Dendritic cell treated with granulocyte-macrophage colony-stimulating factor and Interleukin-4, amounts not matched to agents 40 ng/mL and 50 ng/mL, for 4 days (primary cell): ENCODE measurements at regions not wholly inside any gene's neighbourhood (a gene's known extent, or its start where the extent isn't known, plus 50 kb on each side); places are given as distances from the start of the nearest gene placed in this dataset.
"Not testable (repeated sequence)": the region's sequence is repeated elsewhere in the genome, so short reads cannot be mapped to it uniquely, and the experiment has no call there.

ENCODE experiments used
- H3K27ac Mint-ChIP-seq: one replicate; pipeline ENCODE4 v1.8.0; 2022; ENCODE audit warnings: mild to moderate bottlenecking, mixed read lengths
- H3K27me3 Mint-ChIP-seq: one replicate; pipeline ENCODE4 v1.8.0; 2022; ENCODE audit warnings: mild to moderate bottlenecking, mixed read lengths
- H3K36me3 Mint-ChIP-seq: one replicate; pipeline ENCODE4 v1.8.0; 2022; ENCODE audit warnings: low read depth, mixed read lengths
- H3K4me1 Mint-ChIP-seq: one replicate; pipeline ENCODE4 v1.8.0; 2022; ENCODE audit warnings: low read depth, mixed read lengths
- H3K4me3 Mint-ChIP-seq: one replicate; pipeline ENCODE4 v1.8.0; 2022; ENCODE audit warnings: mild to moderate bottlenecking, moderate library complexity, mixed read lengths
- H3K9me3 Mint-ChIP-seq: one replicate; pipeline ENCODE4 v1.8.0; 2022; ENCODE audit warnings: mixed read lengths
- intact Hi-C: fragments of 100-400 bp; cut with micrococcal nuclease; formaldehyde crosslinking; loops from one replicate; pipeline ENCODE4 v1.15.0; 2022

- Mint-ChIP-seq H3K36me3 (no peaks in the 10 kb centered on the region), H3K27me3 (no peaks in the 10 kb centered on the region), H3K4me3 (no peak overlapping the region), H3K9me3 (peaks cover 14% of the 10 kb centered on the region), H3K27ac (no peak overlapping the region), H3K4me1 (peaks cover 5% of the 10 kb centered on the region)
- intact Hi-C loops: loop anchor here (5.0 kb wide), 1 partner anchor 723 kb away; no protein-coding TSS in a partner anchor
Observed at GRCh38 chrX:155819966-155820491, 61.1 kb upstream of the VAMP7 start.

- H3K36me3 Mint-ChIP-seq: no peaks in the 10 kb centered on the region
- no peaks in the 10 kb centered on the region for H3K27me3 Mint-ChIP-seq
- no peak overlapping the region for H3K4me3 Mint-ChIP-seq
- H3K27ac Mint-ChIP-seq: no peak overlapping the region
- H3K9me3 Mint-ChIP-seq: peaks cover 9% of the 10 kb centered on the region
- H3K4me1 Mint-ChIP-seq: peaks cover 5% of the 10 kb centered on the region
- intact Hi-C loops: no loop called here
Observed at GRCh38 chrX:155819525-155819924, 61.6 kb upstream of the VAMP7 start.

GRCh38 chrX:155814391-155814790 lies 66.8 kb upstream of the VAMP7 start:
- H3K4me1 Mint-ChIP-seq, H3K27me3 Mint-ChIP-seq, H3K27ac Mint-ChIP-seq, intact Hi-C loops, H3K4me3 Mint-ChIP-seq, H3K36me3 Mint-ChIP-seq: not testable (repeated sequence)
- peaks cover 22% of the 10 kb centered on the region for H3K9me3 Mint-ChIP-seq

GRCh38 chrX:155779831-155780230 lies 101.3 kb upstream of the VAMP7 start:
- Mint-ChIP-seq H3K27ac (no peak overlapping the region), H3K4me3 (no peak overlapping the region), H3K36me3 (no peaks in the 10 kb centered on the region), H3K9me3 (no peaks in the 10 kb centered on the region), H3K4me1 (no peaks in the 10 kb centered on the region), H3K27me3 (no peaks in the 10 kb centered on the region)
- intact Hi-C loops: no loop called here

- Mint-ChIP-seq H3K36me3 (no peaks in the 10 kb centered on the region), H3K4me3 (no peak overlapping the region), H3K27me3 (no peaks in the 10 kb centered on the region), H3K4me1 (no peaks in the 10 kb centered on the region), H3K27ac (no peak overlapping the region), H3K9me3 (no peaks in the 10 kb centered on the region)
- intact Hi-C loops: no loop called here
Observed at GRCh38 chrX:155778844-155779553, 102.1 kb upstream of the VAMP7 start.

GRCh38 chrX:155774387-155774786 lies 106.8 kb upstream of the VAMP7 start:
- Mint-ChIP-seq H3K27me3 (no peaks in the 10 kb centered on the region), H3K27ac (no peak overlapping the region), H3K4me1 (no peaks in the 10 kb centered on the region), H3K36me3 (no peaks in the 10 kb centered on the region), H3K9me3 (no peaks in the 10 kb centered on the region), H3K4me3 (no peak overlapping the region)
- intact Hi-C loops: no loop called here

- Mint-ChIP-seq H3K27me3 (no peaks in the 10 kb centered on the region), H3K4me3 (peak overlapping the region; percentile 52), H3K4me1 (peaks cover 14% of the 10 kb centered on the region), H3K36me3 (no peaks in the 10 kb centered on the region), H3K27ac (no peak overlapping the region), H3K9me3 (peaks cover 5% of the 10 kb centered on the region)
- intact Hi-C loops: no loop called here
Observed at GRCh38 chrX:155767876-155768769, 113.0 kb upstream of the VAMP7 start.

- Mint-ChIP-seq H3K27me3 (no peaks in the 10 kb centered on the region), H3K27ac (no peak overlapping the region), H3K36me3 (no peaks in the 10 kb centered on the region), H3K4me3 (peak overlapping the region; percentile 58), H3K9me3 (peaks cover 6% of the 10 kb centered on the region), H3K4me1 (peaks cover 14% of the 10 kb centered on the region)
- intact Hi-C loops: no loop called here
Observed at GRCh38 chrX:155767051-155767875, 113.9 kb upstream of the VAMP7 start.

GRCh38 chrX:155766321-155766720 lies 114.8 kb upstream of the VAMP7 start:
- no peak overlapping the region for H3K4me3 Mint-ChIP-seq
- no peak overlapping the region for H3K27ac Mint-ChIP-seq
- no peaks in the 10 kb centered on the region for H3K36me3 Mint-ChIP-seq
- peaks cover 14% of the 10 kb centered on the region for H3K4me1 Mint-ChIP-seq
- H3K9me3 Mint-ChIP-seq: peaks cover 14% of the 10 kb centered on the region
- H3K27me3 Mint-ChIP-seq: no peaks in the 10 kb centered on the region
- intact Hi-C loops: no loop called here

- H3K27ac Mint-ChIP-seq: no peak overlapping the region
- H3K4me1 Mint-ChIP-seq: no peaks in the 10 kb centered on the region
- H3K4me3 Mint-ChIP-seq: no peak overlapping the region
- H3K36me3 Mint-ChIP-seq: no peaks in the 10 kb centered on the region
- H3K9me3 Mint-ChIP-seq: peaks cover 22% of the 10 kb centered on the region
- intact Hi-C loops: no loop called here
- H3K27me3 Mint-ChIP-seq: no peaks in the 10 kb centered on the region
Observed at GRCh38 chrX:155761185-155761584, 120.0 kb upstream of the VAMP7 start.

GRCh38 chrX:155757046-155757759 lies 123.9 kb upstream of the VAMP7 start:
- Mint-ChIP-seq H3K27ac (no peak overlapping the region), H3K27me3 (no peaks in the 10 kb centered on the region), H3K4me1 (no peaks in the 10 kb centered on the region), H3K4me3 (no peak overlapping the region), H3K9me3 (peaks cover 16% of the 10 kb centered on the region), H3K36me3 (no peaks in the 10 kb centered on the region)
- intact Hi-C loops: no loop called here

- Mint-ChIP-seq H3K4me1 (no peaks in the 10 kb centered on the region), H3K27me3 (no peaks in the 10 kb centered on the region), H3K27ac (no peak overlapping the region), H3K36me3 (no peaks in the 10 kb centered on the region), H3K4me3 (no peak overlapping the region), H3K9me3 (peaks cover 3% of the 10 kb centered on the region)
- intact Hi-C loops: no loop called here
Observed at GRCh38 chrX:155755706-155756337, 125.3 kb upstream of the VAMP7 start.

GRCh38 chrX:155751131-155751530 lies 130.0 kb upstream of the VAMP7 start:
- no peaks in the 10 kb centered on the region for H3K9me3 Mint-ChIP-seq
- H3K36me3 Mint-ChIP-seq: no peaks in the 10 kb centered on the region
- H3K4me1 Mint-ChIP-seq: no peaks in the 10 kb centered on the region
- intact Hi-C loops: no loop called here
- no peaks in the 10 kb centered on the region for H3K27me3 Mint-ChIP-seq
- H3K4me3 Mint-ChIP-seq: no peak overlapping the region
- H3K27ac Mint-ChIP-seq: no peak overlapping the region
